ENCODE measurements at regions not wholly inside any gene's neighbourhood (a gene's known extent, or its start where the extent isn't known, plus 50 kb on each side); places are given as distances from the start of the nearest gene placed in this dataset.
"Not testable (repeated sequence)": the region's sequence is repeated elsewhere in the genome, so short reads cannot be mapped to it uniquely, and the experiment has no call there.

DNA sequence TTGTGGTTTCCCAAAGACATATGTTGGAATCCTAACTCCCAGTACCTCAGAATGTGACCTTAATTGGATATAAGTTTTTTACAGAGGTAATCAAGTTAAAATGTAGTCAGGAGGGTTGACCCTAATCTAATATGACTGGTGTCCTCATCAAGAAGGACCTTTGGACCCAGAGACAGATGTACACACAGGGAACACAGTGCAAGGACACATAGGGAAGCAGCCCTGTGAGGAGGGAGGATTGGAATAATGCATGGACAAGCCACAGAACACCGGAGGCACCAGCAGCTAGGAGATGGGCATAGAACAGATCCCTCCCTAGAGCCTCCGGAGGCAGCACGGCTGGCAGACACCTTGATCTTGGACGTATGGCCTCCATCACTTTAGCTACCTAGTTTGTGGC lies 119.8 kb upstream of the SPATA31A3 start:
- DNase-seq: not testable (repeated sequence)

DNA sequence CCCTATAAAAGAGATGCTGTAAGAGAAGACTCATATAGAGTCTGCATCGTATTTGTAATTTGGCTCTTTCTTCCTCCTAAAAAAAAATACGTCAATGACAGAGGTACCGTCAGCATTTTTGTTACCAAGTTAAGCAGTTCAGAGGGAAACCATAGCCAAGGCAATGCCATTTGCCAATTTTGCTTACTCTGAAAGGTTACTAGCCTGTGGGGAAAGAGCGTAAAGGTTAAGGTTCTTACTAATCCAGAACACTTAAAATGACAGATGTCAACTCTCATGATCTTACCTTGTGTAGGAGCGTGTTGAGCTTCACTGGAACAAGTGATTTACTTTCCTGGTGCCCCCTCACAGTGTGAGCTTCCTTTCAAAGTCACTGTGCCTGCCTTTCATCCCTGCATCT lies 119.4 kb upstream of the SPATA31A3 start:
- DNase-seq: not testable (repeated sequence)

DNA sequence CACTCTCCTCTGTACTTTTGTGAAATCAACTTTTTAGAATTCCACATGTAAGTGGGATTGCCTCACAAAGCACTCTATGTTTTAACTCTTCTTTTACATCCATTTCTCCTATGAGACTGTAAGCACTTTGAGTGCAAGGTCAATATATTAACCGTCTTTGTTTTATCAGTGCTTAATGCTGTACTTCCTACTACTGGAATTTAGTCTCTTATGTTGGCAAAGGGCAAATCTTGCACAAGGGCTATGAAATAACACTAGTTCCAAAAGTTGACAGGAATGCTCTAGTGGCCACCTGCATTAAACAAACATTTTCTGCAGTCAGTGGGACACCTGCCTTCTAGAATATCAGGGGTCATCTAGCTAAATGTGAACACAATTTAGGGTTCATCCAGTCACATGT lies 117.5 kb upstream of the SPATA31A3 start:
- not testable (repeated sequence) for DNase-seq

DNA sequence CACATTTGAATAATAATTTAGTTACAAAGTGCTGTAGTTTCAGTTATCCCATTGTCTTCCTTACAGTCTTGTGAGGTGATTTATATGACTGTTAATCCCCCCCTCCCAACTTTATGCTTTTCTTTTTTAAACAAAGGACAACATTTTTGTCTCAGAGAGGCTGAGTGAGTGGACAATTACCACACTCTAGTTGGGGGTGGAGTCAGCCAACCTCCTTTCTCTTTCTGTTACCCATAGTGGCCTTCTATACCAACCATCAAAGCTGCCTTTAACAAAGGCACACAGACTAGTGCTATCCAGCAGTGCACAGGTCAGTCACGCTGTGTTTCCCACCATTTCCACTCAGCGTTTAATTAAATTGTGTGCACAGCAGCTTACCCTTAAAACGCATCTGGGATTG lies 114.3 kb upstream of the SPATA31A3 start:
- not testable (repeated sequence) for DNase-seq

DNA sequence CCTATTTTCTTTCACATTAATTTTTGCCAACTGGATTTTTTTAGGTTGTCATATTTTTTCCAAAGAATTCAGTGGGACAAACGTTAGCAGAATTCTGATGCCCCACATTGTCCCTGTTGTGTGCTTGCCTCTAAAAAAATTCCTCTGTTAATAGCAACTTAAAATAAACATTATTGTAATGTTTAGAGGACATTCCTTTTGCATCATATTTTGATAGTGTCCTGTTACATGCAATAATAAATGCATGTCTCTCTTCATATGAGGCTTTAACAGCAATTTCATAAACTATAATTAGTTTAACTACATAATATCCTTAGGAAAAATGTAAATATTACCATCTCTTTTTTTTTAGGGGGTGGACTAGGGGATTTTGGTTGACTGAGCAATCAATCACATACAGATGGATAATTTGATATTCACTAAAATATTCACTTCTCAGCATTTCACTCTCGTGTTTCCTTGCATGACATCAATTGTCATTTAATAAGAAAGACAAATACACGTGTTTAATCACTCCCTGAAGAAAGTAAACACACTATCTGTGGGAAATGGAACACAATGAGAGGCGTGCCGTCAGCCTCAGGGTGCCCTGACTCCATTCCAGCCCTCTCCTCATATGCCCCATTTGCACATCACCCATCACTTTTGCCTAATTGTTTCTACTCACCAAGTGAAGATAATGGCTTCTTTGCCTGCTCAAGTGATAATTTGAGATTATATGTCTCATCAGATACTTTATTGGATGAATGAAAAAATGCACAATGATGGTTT lies 110.3 kb upstream of the SPATA31A3 start:
- DNase-seq: not testable (repeated sequence)

DNA sequence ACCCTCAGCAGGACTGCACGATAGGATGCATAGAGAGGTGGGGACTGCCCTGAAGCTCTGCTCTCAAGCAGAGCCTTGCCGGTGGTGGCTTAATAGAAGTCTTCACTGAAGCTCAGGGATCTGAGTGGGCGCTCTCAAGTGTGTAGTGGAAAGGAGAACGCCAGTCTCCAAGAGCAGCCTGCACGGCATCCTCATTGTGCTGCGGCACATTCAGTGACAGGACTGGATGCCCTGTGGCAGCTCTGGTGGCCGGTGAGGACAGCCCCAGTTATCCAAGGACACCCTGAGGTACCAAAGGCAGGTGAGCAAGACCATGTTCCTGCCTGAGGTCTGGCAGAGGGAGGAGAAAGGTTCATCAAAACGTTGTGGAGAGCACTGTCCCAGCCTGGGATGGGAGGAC lies 98.8 kb upstream of the SPATA31A3 start:
- not testable (repeated sequence) for DNase-seq

DNA sequence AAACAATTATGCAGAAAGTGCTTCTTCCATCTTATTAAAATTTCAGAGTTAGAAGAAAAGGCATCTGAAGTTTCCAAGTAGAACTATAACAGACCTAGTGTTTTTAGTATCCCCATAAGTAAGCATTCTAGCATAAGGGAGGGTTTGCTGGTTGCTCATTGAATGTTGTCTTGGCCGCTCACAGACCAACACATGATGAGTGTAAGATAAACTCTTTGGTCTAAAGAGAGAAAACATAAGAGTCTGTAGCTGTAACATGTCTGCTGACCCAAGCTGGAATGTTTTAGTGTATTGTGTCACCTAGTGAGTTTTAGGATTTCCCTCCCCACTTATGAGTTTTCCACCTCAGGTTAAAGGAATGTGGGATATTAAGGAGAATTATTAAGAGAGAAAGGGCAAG lies 94.5 kb upstream of the SPATA31A3 start:
- not testable (repeated sequence) for DNase-seq

DNA sequence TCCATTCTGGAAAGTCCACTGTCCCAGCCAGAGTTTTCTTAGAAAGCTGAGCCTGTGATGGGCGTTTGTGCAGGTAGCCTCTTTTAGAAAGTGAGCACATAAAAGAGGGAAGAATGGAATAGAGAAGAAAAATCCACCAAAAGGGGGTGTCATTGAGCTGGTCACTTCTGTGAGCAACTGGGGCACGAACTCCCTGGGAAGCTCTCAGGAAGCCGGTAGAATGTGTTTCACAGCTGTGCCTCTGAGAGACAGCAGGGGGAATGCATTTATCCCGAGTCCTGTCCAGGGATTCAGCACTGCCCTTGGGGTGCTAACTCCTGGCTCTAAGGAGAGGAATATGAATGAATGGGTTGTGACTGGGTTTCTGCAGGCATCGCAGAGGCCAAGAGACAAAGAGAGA lies 73.8 kb upstream of the SPATA31A3 start:
- DNase-seq: not testable (repeated sequence)

DNA sequence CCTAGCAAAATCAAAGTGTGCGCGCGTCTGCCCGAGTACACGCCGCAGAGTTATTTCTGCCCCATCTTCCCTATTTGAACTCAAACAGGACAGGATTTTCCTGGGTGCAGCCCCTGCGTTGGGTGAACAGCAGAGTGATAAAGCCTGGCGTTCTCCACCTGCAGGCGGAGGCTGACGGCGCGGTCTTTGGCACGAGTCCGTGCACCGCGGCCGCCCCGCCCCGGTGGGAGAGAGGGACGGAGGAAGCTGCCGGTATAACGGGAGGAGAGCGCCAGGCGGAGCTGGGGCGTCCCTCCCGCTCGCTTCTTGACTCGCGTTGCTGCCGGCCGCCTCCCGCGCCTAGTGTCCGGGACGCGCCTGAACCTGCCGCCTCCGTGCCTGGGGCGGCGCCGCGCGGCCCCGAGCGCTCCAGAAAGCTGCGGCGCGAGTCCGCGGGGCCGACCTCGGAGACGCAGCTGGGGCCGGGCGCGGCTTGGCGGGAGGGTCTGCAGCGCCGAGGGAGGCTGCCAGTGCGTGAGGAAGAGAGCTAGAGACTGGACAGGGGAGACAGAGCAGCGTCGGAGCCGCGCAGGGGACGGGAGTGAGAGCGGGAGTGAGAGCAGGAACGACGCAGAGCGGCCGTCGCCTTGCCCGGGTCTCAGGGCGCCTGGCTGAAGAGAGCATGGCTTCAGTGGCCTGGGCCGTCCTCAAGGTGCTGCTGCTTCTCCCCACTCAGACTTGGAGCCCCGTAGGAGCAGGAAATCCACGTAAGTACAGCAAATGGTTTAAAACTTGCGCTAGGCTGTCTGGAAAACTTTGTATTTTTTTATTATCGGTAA lies 66.8 kb upstream of the SPATA31A3 start:
- DNase-seq: not testable (repeated sequence)

All from CD4-positive, alpha-beta T cell treated with Interleukin-15 for 1 hour (primary cell).